ENCODE measurements at regions not wholly inside any gene's neighbourhood (a gene's known extent, or its start where the extent isn't known, plus 50 kb on each side); places are given as distances from the start of the nearest gene placed in this dataset.

GRCh38 chr13:69565334-69565733 lies 542.3 kb upstream of the ATXN8OS start:
- no peak for TF ChIP-seq POLR2A (IDR thresholded peaks at IDR 0.05)
- TF ChIP-seq CTCF (IDR thresholded peaks at IDR 0.05): no peak
- no peak for TF ChIP-seq EP300 (IDR thresholded peaks at IDR 0.05)
